CD14-positive monocyte (primary cell): ENCODE measurements at regions not wholly inside any gene's neighbourhood (a gene's known extent, or its start where the extent isn't known, plus 50 kb on each side); places are given as distances from the start of the nearest gene placed in this dataset.

ENCODE experiments used
- DNase-seq, 3 donors: peaks; one replicate each; pipeline ENCODE4 v3.0.0-alpha.2; 2011 to 2022
- H2AFZ ChIP-seq: 2 replicates; pipeline ENCODE4 v1.6.0; 2012; ENCODE audit warnings: mild to moderate bottlenecking, low read depth, low read length, inconsistent platforms; ENCODE audit not compliant: insufficient read depth, poor library complexity, severe bottlenecking
- H3K27ac ChIP-seq, 2 donors: 1 replicate in 1 of 2; 2 replicates in 1 of 2; pipeline ENCODE4 v1.5.1; 2012 to 2013; ENCODE audit warnings: low read length in 2 of 2, control low read depth in 1 of 2, inconsistent platforms in 1 of 2, low read depth in 1 of 2, mild to moderate bottlenecking in 1 of 2
- H3K27me3 ChIP-seq, 2 donors: one replicate each; pipeline versions ENCODE4 v1.6.0 to v1.6.1; 2011 to 2013; ENCODE audit warnings: low read length in 2 of 2; ENCODE audit not compliant: control insufficient read depth in 2 of 2, insufficient read depth in 2 of 2
- H3K36me3 ChIP-seq, 2 donors: replicated peaks in 1 of 2; 1 replicate in 1 of 2; 2 replicates in 1 of 2; pipeline versions ENCODE4 v1.5.1 to v1.6.1; 2012 to 2013; ENCODE audit warnings: low read length in 2 of 2, control low read depth in 1 of 2, inconsistent platforms in 1 of 2, mild to moderate bottlenecking in 1 of 2; ENCODE audit not compliant: insufficient read depth in 2 of 2, control insufficient read depth in 1 of 2
- H3K4me1 ChIP-seq, 2 donors: 1 replicate in 1 of 2; 2 replicates in 1 of 2; pipeline versions ENCODE4 v1.5.1 to v1.6.1; 2012 to 2013; ENCODE audit warnings: low read length in 2 of 2, control low read depth in 1 of 2, inconsistent platforms in 1 of 2, mild to moderate bottlenecking in 1 of 2, moderate library complexity in 1 of 2; ENCODE audit not compliant: insufficient read depth in 2 of 2, control insufficient read depth in 1 of 2
- H3K4me2 ChIP-seq: replicated peaks from 2 replicates; pipeline ENCODE3; 2012; ENCODE audit warnings: low read length, moderate library complexity, mild to moderate bottlenecking; ENCODE audit not compliant: poor library complexity, severe bottlenecking; ENCODE audit errors: extremely low read depth
- H3K4me3 ChIP-seq, 3 experiments: fragments of 200-600 bp in 1 of 3; sonication (generic) in 1 of 3; replicated peaks in 1 of 3; 1 replicate in 2 of 3; 2 replicates in 1 of 3; pipeline ENCODE4 v1.5.1; 2011 to 2013; ENCODE audit warnings: low read length in 3 of 3, mild to moderate bottlenecking in 3 of 3, control low read depth in 2 of 3, low read depth in 2 of 3, inconsistent platforms in 1 of 3, moderate library complexity in 1 of 3
- H3K79me2 ChIP-seq: 2 replicates; pipeline ENCODE4 v1.6.0; 2012; ENCODE audit warnings: mild to moderate bottlenecking, control low read depth, inconsistent platforms, low read length, moderate library complexity; ENCODE audit not compliant: insufficient read depth
- H3K9ac ChIP-seq: 2 replicates; pipeline ENCODE4 v1.6.0; 2017; ENCODE audit warnings: low read length, mild to moderate bottlenecking; ENCODE audit not compliant: insufficient read depth, poor library complexity, severe bottlenecking
- H3K9me3 ChIP-seq, 2 donors: replicated peaks in 1 of 2; 1 replicate in 1 of 2; 2 replicates in 1 of 2; pipeline versions ENCODE4 v1.5.1 to v1.6.1; 2012 to 2013; ENCODE audit warnings: low read length in 2 of 2, control low read depth in 1 of 2; ENCODE audit not compliant: control insufficient read depth in 1 of 2, insufficient read depth in 1 of 2
- H4K20me1 ChIP-seq: 2 replicates; pipeline ENCODE4 v1.6.0; 2012; ENCODE audit warnings: mild to moderate bottlenecking, low read length, control low read depth, moderate library complexity; ENCODE audit not compliant: insufficient read depth
- H3K27ac Mint-ChIP-seq, 7 donors: one replicate each; pipeline ENCODE4 v1.8.0; 2020; ENCODE audit warnings: mild to moderate bottlenecking in 7 of 7, mixed read lengths in 7 of 7, moderate library complexity in 6 of 7, inconsistent platforms in 2 of 7
- H3K27me3 Mint-ChIP-seq, 3 donors: one replicate each; pipeline ENCODE4 v1.8.0; 2021 to 2022; ENCODE audit warnings: low read depth in 3 of 3, mild to moderate bottlenecking in 3 of 3, mixed read lengths in 3 of 3, moderate library complexity in 3 of 3, inconsistent platforms in 1 of 3
- H3K36me3 Mint-ChIP-seq, 2 donors: one replicate each; pipeline ENCODE4 v1.8.0; 2020; ENCODE audit warnings: mixed read lengths in 2 of 2, inconsistent platforms in 1 of 2, mild to moderate bottlenecking in 1 of 2
- H3K4me1 Mint-ChIP-seq: one replicate; pipeline ENCODE4 v1.8.0; 2020; ENCODE audit warnings: mild to moderate bottlenecking, mixed read lengths
- H3K4me3 Mint-ChIP-seq, 2 donors: one replicate each; pipeline ENCODE4 v1.8.0; 2020; ENCODE audit warnings: mild to moderate bottlenecking in 2 of 2, mixed read lengths in 2 of 2, moderate library complexity in 1 of 2
- H3K9me3 Mint-ChIP-seq, 7 donors: one replicate each; pipeline ENCODE4 v1.8.0; 2020 to 2022; ENCODE audit warnings: mixed read lengths in 7 of 7, mild to moderate bottlenecking in 6 of 7, moderate library complexity in 6 of 7, inconsistent platforms in 2 of 7
- CTCF ChIP-seq: fragments of 200-600 bp; IDR thresholded peaks from one replicate; pipeline ENCODE4 v1.8.0; 2022; ENCODE audit warnings: antibody characterized with exemption, mild to moderate bottlenecking
- WGBS: methylation state at CpG from one replicate; pipeline ENCODE4 v1.1.5; 2013; ENCODE audit warnings: missing lambda C conversion rate; ENCODE audit not compliant: insufficient coverage; 5-methylcytosine and 5-hydroxymethylcytosine counted together
- intact Hi-C, 2 donors: fragments of 100-400 bp; cut with micrococcal nuclease; formaldehyde crosslinking; loops; one replicate each; pipeline versions ENCODE4 v1.15.0 to v1.15.1; 2023

GRCh38 chr6:163835439-163836171, 421.1 kb downstream of the QKI start:
- Histone ChIP-seq H3K27ac (no peak overlapping the region), H3K9me3 (peaks cover 8 to 19% of the 10 kb centered on the region in 2 donors), H3K79me2 (no peaks in the 10 kb centered on the region), H4K20me1 (no peaks in the 10 kb centered on the region), H2AFZ (no peak overlapping the region), H3K36me3 (no peaks in the 10 kb centered on the region), H3K4me1 (no peaks in the 10 kb centered on the region), H3K27me3 (peaks cover 2 to 3% of the 10 kb centered on the region in 2 donors), H3K9ac (no peak overlapping the region), H3K4me2 (no peak overlapping the region), H3K4me3 (no peak overlapping the region)
- intact Hi-C loops: no loop called here
- Mint-ChIP-seq H3K27me3 (peaks cover 9 to 26% (median 15%) of the 10 kb centered on the region in 3 donors), H3K4me3 (no peak overlapping the region), H3K4me1 (no peaks in the 10 kb centered on the region), H3K27ac (no peak overlapping the region), H3K9me3 (peaks cover 0 to 10% (median 5%) of the 10 kb centered on the region in 7 donors), H3K36me3 (no peaks in the 10 kb centered on the region)
- 85% methylated on average over 5 of the region's 13 CpGs for WGBS
- DNase-seq: no peak
- no peak for TF ChIP-seq CTCF

GRCh38 chr6:163834226-163834970, 419.9 kb downstream of the QKI start:
- H3K4me1 Mint-ChIP-seq: no peaks in the 10 kb centered on the region
- peaks cover 8 to 19% of the 10 kb centered on the region in 2 donors for H3K9me3 ChIP-seq
- intact Hi-C loops: no loop called here

More at GRCh38 chr6:163834226-163834970, 419.9 kb downstream of the QKI start:
- no peaks in the 10 kb centered on the region for H3K79me2 ChIP-seq
- H3K4me2 ChIP-seq: no peak overlapping the region
- WGBS: 84% methylated on average over 39 of the region's 46 CpGs
- Mint-ChIP-seq H3K9me3 (peaks cover 0 to 10% (median 4%) of the 10 kb centered on the region in 7 donors), H3K27me3 (peaks cover 8 to 26% (median 15%) of the 10 kb centered on the region in 3 donors), H3K36me3 (no peaks in the 10 kb centered on the region), H3K27ac (no peak overlapping the region), H3K4me3 (no peak overlapping the region)
- H4K20me1 ChIP-seq: no peaks in the 10 kb centered on the region
- no peak for DNase-seq
- no peak overlapping the region for H2AFZ ChIP-seq
- no peak overlapping the region for H3K4me3 ChIP-seq
- peaks cover 2 to 3% of the 10 kb centered on the region in 2 donors for H3K27me3 ChIP-seq
- no peak overlapping the region for H3K27ac ChIP-seq
- no peaks in the 10 kb centered on the region for H3K36me3 ChIP-seq
- TF ChIP-seq CTCF: no peak
- H3K4me1 ChIP-seq: no peaks in the 10 kb centered on the region
- H3K9ac ChIP-seq: no peak overlapping the region
